K562 (cell line): ENCODE measurements at regions not wholly inside any gene's neighbourhood (a gene's known extent, or its start where the extent isn't known, plus 50 kb on each side); places are given as distances from the start of the nearest gene placed in this dataset.

Experiments used
- CREB1 ChIP-seq, 2 experiments: sonication (generic) in 1 of 2; formaldehyde crosslinking in 1 of 2; IDR thresholded peaks; 2 replicates each; pipeline versions ENCODE4 v1.6.1 to v1.8.0; 2012 to 2022; ENCODE audit warnings: inconsistent platforms in 1 of 2, mild to moderate bottlenecking in 1 of 2, missing genetic modification reagents in 1 of 2, moderate library complexity in 1 of 2
- EWSR1 ChIP-seq: fragments of 450-650 bp; IDR thresholded peaks from 2 replicates; pipeline ENCODE4 v1.6.1; 2018; ENCODE audit warnings: borderline replicate concordance, mild to moderate bottlenecking, low read depth, moderate library complexity; ENCODE audit not compliant: partially characterized antibody
- GABPA ChIP-seq: fragments of 200-800 bp; sonication (Bioruptor generic); conservative IDR thresholded peaks from 2 replicates; pipeline ENCODE4 v1.6.1; 2016; ENCODE audit warnings: low read depth, missing genetic modification characterization, missing compliant biosample characterization
- IRF2 ChIP-seq: sonication (generic); formaldehyde crosslinking; IDR thresholded peaks from 2 replicates; pipeline ENCODE4 v1.8.1; 2022; ENCODE audit warnings: mild to moderate bottlenecking, missing genetic modification reagents
- KLF1 ChIP-seq: fragments of 450-650 bp; IDR thresholded peaks from 2 replicates; pipeline ENCODE4 v1.6.1; 2016; ENCODE audit warnings: missing genetic modification characterization, missing compliant biosample characterization
- MAFF ChIP-seq: IDR thresholded peaks from 2 replicates; pipeline ENCODE4 v1.6.1; 2012; ENCODE audit warnings: low read length, improper control_type of control experiment
- NRF1 ChIP-seq, 2 experiments: fragments of 450-650 bp; IDR thresholded peaks in 1 of 2; conservative IDR thresholded peaks in 1 of 2; 2 replicates each; pipeline ENCODE4 v1.6.1; 2014; ENCODE audit warnings: mild to moderate bottlenecking in 2 of 2
- THRAP3 ChIP-seq: fragments of 450-650 bp; IDR thresholded peaks from 2 replicates; pipeline ENCODE4 v1.6.1; 2016; ENCODE audit warnings: mild to moderate bottlenecking, inconsistent platforms, borderline replicate concordance
- ZNF830 ChIP-seq: fragments of 250-450 bp; sonication (Bioruptor Pico); IDR thresholded peaks from 2 replicates; pipeline ENCODE4 v1.5.0; 2021; ENCODE audit warnings: mild to moderate bottlenecking
- TF ChIP-seq, protein P1 (sequence below), 2 experiments: fragments of 450-650 bp in 1 of 2; sonication (generic) in 1 of 2; formaldehyde crosslinking; conservative IDR thresholded peaks; 2 replicates each; pipeline versions ENCODE4 v1.4.0 to v1.8.1; 2020 to 2022; ENCODE audit warnings: mild to moderate bottlenecking in 1 of 2, missing genetic modification reagents in 1 of 2
- TF ChIP-seq, protein P2 (sequence below): IDR thresholded peaks from 3 replicates; pipeline ENCODE4 v1.6.1; 2011; ENCODE audit warnings: borderline replicate concordance, mild to moderate bottlenecking, moderate library complexity; ENCODE audit not compliant: insufficient read length; ENCODE audit errors: extremely low read depth
- TF ChIP-seq, protein P3 (sequence below), 3 experiments: IDR thresholded peaks in 2 of 3; conservative IDR thresholded peaks in 1 of 3; 2 replicates each; pipeline ENCODE4 v1.5.1; 2011 to 2012; ENCODE audit warnings: low read length in 3 of 3, mild to moderate bottlenecking in 3 of 3, control low read depth in 2 of 3, improper control_type of control experiment in 1 of 3, inconsistent platforms in 1 of 3, low read depth in 1 of 3, mixed read lengths in 1 of 3, moderate library complexity in 1 of 3; ENCODE audit not compliant: insufficient read depth in 2 of 3
- TF ChIP-seq, protein P4 (sequence below): sonication (generic); formaldehyde crosslinking; IDR thresholded peaks from 2 replicates; pipeline ENCODE4 v1.8.1; 2023; ENCODE audit warnings: mild to moderate bottlenecking, missing genetic modification reagents

DNA sequence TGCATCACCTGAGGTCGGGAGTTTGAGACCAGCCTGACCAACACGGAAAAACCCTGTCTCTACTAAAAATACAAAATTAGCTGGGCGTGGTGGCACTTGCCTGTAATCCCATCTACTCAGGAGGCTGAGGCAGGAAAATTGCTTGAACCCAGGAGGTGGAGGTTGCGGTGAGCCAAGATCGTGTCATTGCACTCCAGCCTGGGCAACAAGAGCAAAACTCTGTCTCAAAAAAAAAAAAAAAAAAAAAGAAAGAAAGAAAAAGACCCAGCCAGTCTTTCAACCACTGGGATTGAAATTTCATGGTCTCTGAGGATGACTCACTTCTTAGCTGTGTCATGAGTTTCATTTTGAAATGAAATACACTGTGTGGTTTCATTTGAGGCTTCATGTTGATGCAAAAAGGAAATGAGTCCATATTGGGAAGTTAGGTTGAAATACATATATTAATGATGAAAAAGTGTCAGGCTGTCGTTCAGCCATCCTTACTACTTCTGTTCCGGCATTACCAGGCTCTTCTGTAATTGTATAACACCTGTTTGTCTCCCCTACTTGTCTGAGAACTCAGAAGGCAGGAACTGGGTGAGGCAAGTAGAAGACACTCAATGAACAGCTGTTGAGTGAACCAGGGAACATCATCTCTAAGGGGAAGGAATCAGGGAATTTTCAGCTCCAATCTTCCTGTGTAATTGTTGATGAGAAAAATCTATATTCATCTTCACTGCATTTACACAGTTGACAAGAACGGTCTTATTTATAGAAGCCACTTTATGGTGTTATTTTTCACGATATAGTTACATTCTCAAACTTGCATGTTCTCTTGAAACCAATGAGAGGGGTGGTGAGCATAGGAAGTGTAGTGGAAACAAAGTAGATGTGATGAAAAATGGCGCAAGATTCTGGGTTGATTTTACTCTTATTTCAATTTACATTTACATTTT is 87.4 kb downstream of the NFKBIZ start:
- TF ChIP-seq ZNF830 = no peak
- TF ChIP-seq, protein P1, sequence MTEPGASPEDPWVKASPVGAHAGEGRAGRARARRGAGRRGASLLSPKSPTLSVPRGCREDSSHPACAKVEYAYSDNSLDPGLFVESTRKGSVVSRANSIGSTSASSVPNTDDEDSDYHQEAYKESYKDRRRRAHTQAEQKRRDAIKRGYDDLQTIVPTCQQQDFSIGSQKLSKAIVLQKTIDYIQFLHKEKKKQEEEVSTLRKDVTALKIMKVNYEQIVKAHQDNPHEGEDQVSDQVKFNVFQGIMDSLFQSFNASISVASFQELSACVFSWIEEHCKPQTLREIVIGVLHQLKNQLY (CRISPR knock-in tag; conservative IDR thresholded peaks at IDR 0.05) = no peak
- TF ChIP-seq CREB1 (IDR thresholded peaks at IDR 0.05) = no peak
- no peak for TF ChIP-seq CREB1 (CRISPR knock-in tag; IDR thresholded peaks at IDR 0.05)
- TF ChIP-seq MAFF = no peak
- no peak for TF ChIP-seq NRF1 (conservative IDR thresholded peaks at IDR 0.05 in 1 of 2, IDR thresholded peaks at IDR 0.05 in 1 of 2)
- TF ChIP-seq, protein P2, sequence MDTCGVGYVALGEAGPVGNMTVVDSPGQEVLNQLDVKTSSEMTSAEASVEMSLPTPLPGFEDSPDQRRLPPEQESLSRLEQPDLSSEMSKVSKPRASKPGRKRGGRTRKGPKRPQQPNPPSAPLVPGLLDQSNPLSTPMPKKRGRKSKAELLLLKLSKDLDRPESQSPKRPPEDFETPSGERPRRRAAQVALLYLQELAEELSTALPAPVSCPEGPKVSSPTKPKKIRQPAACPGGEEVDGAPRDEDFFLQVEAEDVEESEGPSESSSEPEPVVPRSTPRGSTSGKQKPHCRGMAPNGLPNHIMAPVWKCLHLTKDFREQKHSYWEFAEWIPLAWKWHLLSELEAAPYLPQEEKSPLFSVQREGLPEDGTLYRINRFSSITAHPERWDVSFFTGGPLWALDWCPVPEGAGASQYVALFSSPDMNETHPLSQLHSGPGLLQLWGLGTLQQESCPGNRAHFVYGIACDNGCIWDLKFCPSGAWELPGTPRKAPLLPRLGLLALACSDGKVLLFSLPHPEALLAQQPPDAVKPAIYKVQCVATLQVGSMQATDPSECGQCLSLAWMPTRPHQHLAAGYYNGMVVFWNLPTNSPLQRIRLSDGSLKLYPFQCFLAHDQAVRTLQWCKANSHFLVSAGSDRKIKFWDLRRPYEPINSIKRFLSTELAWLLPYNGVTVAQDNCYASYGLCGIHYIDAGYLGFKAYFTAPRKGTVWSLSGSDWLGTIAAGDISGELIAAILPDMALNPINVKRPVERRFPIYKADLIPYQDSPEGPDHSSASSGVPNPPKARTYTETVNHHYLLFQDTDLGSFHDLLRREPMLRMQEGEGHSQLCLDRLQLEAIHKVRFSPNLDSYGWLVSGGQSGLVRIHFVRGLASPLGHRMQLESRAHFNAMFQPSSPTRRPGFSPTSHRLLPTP = no peak
- TF ChIP-seq, protein P3, sequence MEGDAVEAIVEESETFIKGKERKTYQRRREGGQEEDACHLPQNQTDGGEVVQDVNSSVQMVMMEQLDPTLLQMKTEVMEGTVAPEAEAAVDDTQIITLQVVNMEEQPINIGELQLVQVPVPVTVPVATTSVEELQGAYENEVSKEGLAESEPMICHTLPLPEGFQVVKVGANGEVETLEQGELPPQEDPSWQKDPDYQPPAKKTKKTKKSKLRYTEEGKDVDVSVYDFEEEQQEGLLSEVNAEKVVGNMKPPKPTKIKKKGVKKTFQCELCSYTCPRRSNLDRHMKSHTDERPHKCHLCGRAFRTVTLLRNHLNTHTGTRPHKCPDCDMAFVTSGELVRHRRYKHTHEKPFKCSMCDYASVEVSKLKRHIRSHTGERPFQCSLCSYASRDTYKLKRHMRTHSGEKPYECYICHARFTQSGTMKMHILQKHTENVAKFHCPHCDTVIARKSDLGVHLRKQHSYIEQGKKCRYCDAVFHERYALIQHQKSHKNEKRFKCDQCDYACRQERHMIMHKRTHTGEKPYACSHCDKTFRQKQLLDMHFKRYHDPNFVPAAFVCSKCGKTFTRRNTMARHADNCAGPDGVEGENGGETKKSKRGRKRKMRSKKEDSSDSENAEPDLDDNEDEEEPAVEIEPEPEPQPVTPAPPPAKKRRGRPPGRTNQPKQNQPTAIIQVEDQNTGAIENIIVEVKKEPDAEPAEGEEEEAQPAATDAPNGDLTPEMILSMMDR (IDR thresholded peaks at IDR 0.05 in 2 of 3, conservative IDR thresholded peaks at IDR 0.05 in 1 of 3; ENCODE audit: insufficient read depth in 2 of 3, low read depth in 1 of 3, low read length in 3 of 3) = no peak
- TF ChIP-seq, protein P4, sequence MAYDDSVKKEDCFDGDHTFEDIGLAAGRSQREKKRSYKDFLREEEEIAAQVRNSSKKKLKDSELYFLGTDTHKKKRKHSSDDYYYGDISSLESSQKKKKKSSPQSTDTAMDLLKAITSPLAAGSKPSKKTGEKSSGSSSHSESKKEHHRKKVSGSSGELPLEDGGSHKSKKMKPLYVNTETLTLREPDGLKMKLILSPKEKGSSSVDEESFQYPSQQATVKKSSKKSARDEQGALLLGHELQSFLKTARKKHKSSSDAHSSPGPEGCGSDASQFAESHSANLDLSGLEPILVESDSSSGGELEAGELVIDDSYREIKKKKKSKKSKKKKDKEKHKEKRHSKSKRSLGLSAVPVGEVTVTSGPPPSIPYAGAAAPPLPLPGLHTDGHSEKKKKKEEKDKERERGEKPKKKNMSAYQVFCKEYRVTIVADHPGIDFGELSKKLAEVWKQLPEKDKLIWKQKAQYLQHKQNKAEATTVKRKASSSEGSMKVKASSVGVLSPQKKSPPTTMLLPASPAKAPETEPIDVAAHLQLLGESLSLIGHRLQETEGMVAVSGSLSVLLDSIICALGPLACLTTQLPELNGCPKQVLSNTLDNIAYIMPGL = no peak
- TF ChIP-seq GABPA (tag) = no peak
- TF ChIP-seq EWSR1 = no peak
- TF ChIP-seq IRF2 = no peak
- no peak for TF ChIP-seq THRAP3
- TF ChIP-seq KLF1 (tag) = no peak
